ENCODE measurements at regions not wholly inside any gene's neighbourhood (a gene's known extent, or its start where the extent isn't known, plus 50 kb on each side); places are given as distances from the start of the nearest gene placed in this dataset.

DNA sequence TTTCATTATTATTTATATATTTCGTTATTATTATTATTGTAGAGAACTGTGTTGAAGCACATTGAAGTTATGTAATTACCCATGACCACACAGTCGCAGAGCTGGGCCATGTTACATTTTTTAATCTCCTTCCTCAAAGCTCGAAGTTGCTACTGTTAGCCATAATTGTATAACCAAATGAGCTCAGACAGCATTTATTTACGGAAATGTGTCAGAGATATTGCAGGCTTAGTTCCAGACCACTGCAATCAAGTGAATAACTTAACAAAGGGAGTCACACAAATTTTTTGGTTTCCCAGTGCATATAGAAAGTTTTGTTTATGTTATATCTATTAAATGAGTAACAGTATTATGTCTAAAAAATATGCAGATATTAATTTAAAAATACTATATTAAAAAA, 147.1 kb upstream of the SLITRK1 start:
- TF ChIP-seq POLR2AphosphoS5 (IDR thresholded peaks at IDR 0.05; ENCODE audit: borderline replicate concordance, low read depth, low read length) (no peak), EZH2 (IDR thresholded peaks at IDR 0.05) (no peak)
